CD14-positive monocyte (primary cell): ENCODE measurements at regions not wholly inside any gene's neighbourhood (a gene's known extent, or its start where the extent isn't known, plus 50 kb on each side); places are given as distances from the start of the nearest gene placed in this dataset.

Experiments used
- DNase-seq, 3 donors: peaks; one replicate each; pipeline ENCODE4 v3.0.0-alpha.2; 2011 to 2022
- H2AFZ ChIP-seq: 2 replicates; pipeline ENCODE4 v1.6.0; 2012; ENCODE audit warnings: mild to moderate bottlenecking, low read depth, low read length, inconsistent platforms; ENCODE audit not compliant: insufficient read depth, poor library complexity, severe bottlenecking
- H3K27ac ChIP-seq, 2 donors: 1 replicate in 1 of 2; 2 replicates in 1 of 2; pipeline ENCODE4 v1.5.1; 2012 to 2013; ENCODE audit warnings: low read length in 2 of 2, control low read depth in 1 of 2, inconsistent platforms in 1 of 2, low read depth in 1 of 2, mild to moderate bottlenecking in 1 of 2
- H3K27me3 ChIP-seq, 2 donors: one replicate each; pipeline versions ENCODE4 v1.6.0 to v1.6.1; 2011 to 2013; ENCODE audit warnings: low read length in 2 of 2; ENCODE audit not compliant: control insufficient read depth in 2 of 2, insufficient read depth in 2 of 2
- H3K36me3 ChIP-seq, 2 donors: replicated peaks in 1 of 2; 1 replicate in 1 of 2; 2 replicates in 1 of 2; pipeline versions ENCODE4 v1.5.1 to v1.6.1; 2012 to 2013; ENCODE audit warnings: low read length in 2 of 2, control low read depth in 1 of 2, inconsistent platforms in 1 of 2, mild to moderate bottlenecking in 1 of 2; ENCODE audit not compliant: insufficient read depth in 2 of 2, control insufficient read depth in 1 of 2
- H3K4me1 ChIP-seq, 2 donors: 1 replicate in 1 of 2; 2 replicates in 1 of 2; pipeline versions ENCODE4 v1.5.1 to v1.6.1; 2012 to 2013; ENCODE audit warnings: low read length in 2 of 2, control low read depth in 1 of 2, inconsistent platforms in 1 of 2, mild to moderate bottlenecking in 1 of 2, moderate library complexity in 1 of 2; ENCODE audit not compliant: insufficient read depth in 2 of 2, control insufficient read depth in 1 of 2
- H3K4me2 ChIP-seq: replicated peaks from 2 replicates; pipeline ENCODE3; 2012; ENCODE audit warnings: low read length, moderate library complexity, mild to moderate bottlenecking; ENCODE audit not compliant: poor library complexity, severe bottlenecking; ENCODE audit errors: extremely low read depth
- H3K4me3 ChIP-seq, 3 experiments: fragments of 200-600 bp in 1 of 3; sonication (generic) in 1 of 3; replicated peaks in 1 of 3; 1 replicate in 2 of 3; 2 replicates in 1 of 3; pipeline ENCODE4 v1.5.1; 2011 to 2013; ENCODE audit warnings: low read length in 3 of 3, mild to moderate bottlenecking in 3 of 3, control low read depth in 2 of 3, low read depth in 2 of 3, inconsistent platforms in 1 of 3, moderate library complexity in 1 of 3
- H3K79me2 ChIP-seq: 2 replicates; pipeline ENCODE4 v1.6.0; 2012; ENCODE audit warnings: mild to moderate bottlenecking, control low read depth, inconsistent platforms, low read length, moderate library complexity; ENCODE audit not compliant: insufficient read depth
- H3K9ac ChIP-seq: 2 replicates; pipeline ENCODE4 v1.6.0; 2017; ENCODE audit warnings: low read length, mild to moderate bottlenecking; ENCODE audit not compliant: insufficient read depth, poor library complexity, severe bottlenecking
- H3K9me3 ChIP-seq, 2 donors: replicated peaks in 1 of 2; 1 replicate in 1 of 2; 2 replicates in 1 of 2; pipeline versions ENCODE4 v1.5.1 to v1.6.1; 2012 to 2013; ENCODE audit warnings: low read length in 2 of 2, control low read depth in 1 of 2; ENCODE audit not compliant: control insufficient read depth in 1 of 2, insufficient read depth in 1 of 2
- H4K20me1 ChIP-seq: 2 replicates; pipeline ENCODE4 v1.6.0; 2012; ENCODE audit warnings: mild to moderate bottlenecking, low read length, control low read depth, moderate library complexity; ENCODE audit not compliant: insufficient read depth
- H3K27ac Mint-ChIP-seq, 7 donors: one replicate each; pipeline ENCODE4 v1.8.0; 2020; ENCODE audit warnings: mild to moderate bottlenecking in 7 of 7, mixed read lengths in 7 of 7, moderate library complexity in 6 of 7, inconsistent platforms in 2 of 7
- H3K27me3 Mint-ChIP-seq, 3 donors: one replicate each; pipeline ENCODE4 v1.8.0; 2021 to 2022; ENCODE audit warnings: low read depth in 3 of 3, mild to moderate bottlenecking in 3 of 3, mixed read lengths in 3 of 3, moderate library complexity in 3 of 3, inconsistent platforms in 1 of 3
- H3K36me3 Mint-ChIP-seq, 2 donors: one replicate each; pipeline ENCODE4 v1.8.0; 2020; ENCODE audit warnings: mixed read lengths in 2 of 2, inconsistent platforms in 1 of 2, mild to moderate bottlenecking in 1 of 2
- H3K4me1 Mint-ChIP-seq: one replicate; pipeline ENCODE4 v1.8.0; 2020; ENCODE audit warnings: mild to moderate bottlenecking, mixed read lengths
- H3K4me3 Mint-ChIP-seq, 2 donors: one replicate each; pipeline ENCODE4 v1.8.0; 2020; ENCODE audit warnings: mild to moderate bottlenecking in 2 of 2, mixed read lengths in 2 of 2, moderate library complexity in 1 of 2
- H3K9me3 Mint-ChIP-seq, 7 donors: one replicate each; pipeline ENCODE4 v1.8.0; 2020 to 2022; ENCODE audit warnings: mixed read lengths in 7 of 7, mild to moderate bottlenecking in 6 of 7, moderate library complexity in 6 of 7, inconsistent platforms in 2 of 7
- CTCF ChIP-seq: fragments of 200-600 bp; IDR thresholded peaks from one replicate; pipeline ENCODE4 v1.8.0; 2022; ENCODE audit warnings: antibody characterized with exemption, mild to moderate bottlenecking
- WGBS: methylation state at CpG from one replicate; pipeline ENCODE4 v1.1.5; 2013; ENCODE audit warnings: missing lambda C conversion rate; ENCODE audit not compliant: insufficient coverage; 5-methylcytosine and 5-hydroxymethylcytosine counted together
- intact Hi-C, 2 donors: fragments of 100-400 bp; cut with micrococcal nuclease; formaldehyde crosslinking; loops; one replicate each; pipeline versions ENCODE4 v1.15.0 to v1.15.1; 2023

- H3K4me2 ChIP-seq = peak overlapping the region; percentile 31
These were observed 73.4 kb upstream of the NOX3 start for GRCh38 chr6:155528982-155529453.

GRCh38 chr6:155528335-155528734 is 72.7 kb upstream of the NOX3 start:
- no peak for DNase-seq
- Histone ChIP-seq H4K20me1 (no peaks in the 10 kb centered on the region), H3K9ac (no peak overlapping the region), H3K4me3 (no peak overlapping the region), H3K4me1 (peaks cover 10 to 11% of the 10 kb centered on the region in 2 donors), H3K79me2 (no peaks in the 10 kb centered on the region), H3K9me3 (no peaks in the 10 kb centered on the region), H3K27ac (peak overlapping the region in 1 of 2 donors; percentile 70), H2AFZ (no peak overlapping the region), H3K36me3 (no peaks in the 10 kb centered on the region), H3K27me3 (no peaks in the 10 kb centered on the region), H3K4me2 (no peak overlapping the region)
- Mint-ChIP-seq H3K4me3 (no peak overlapping the region), H3K4me1 (peaks cover 22% of the 10 kb centered on the region), H3K36me3 (no peaks in the 10 kb centered on the region), H3K27ac (peak overlapping the region in 6 of 7 donors; percentile 61 to 93 (median 78)), H3K9me3 (peaks cover 0 to 6% (median 2%) of the 10 kb centered on the region in 7 donors), H3K27me3 (peaks cover 0 to 2% (median 0%) of the 10 kb centered on the region in 3 donors)
- WGBS = no CpG with 5 or more reads among the region's 1 CpG
- no peak for TF ChIP-seq CTCF
- intact Hi-C loops = loop anchor here in 1 of 2 donors (5.0 kb wide), 2 partner anchors 186 to 306 kb away; no protein-coding TSS in a partner anchor

More at GRCh38 chr6:155528982-155529453, 73.4 kb upstream of the NOX3 start:
- Mint-ChIP-seq H3K36me3 (no peaks in the 10 kb centered on the region), H3K27me3 (no peaks in the 10 kb centered on the region), H3K27ac (peak overlapping the region; percentile 80 to 93 (median 91)), H3K4me3 (peak overlapping the region in 1 of 2 donors; percentile 52), H3K9me3 (peaks cover 0 to 11% (median 7%) of the 10 kb centered on the region in 7 donors), H3K4me1 (peaks cover 22% of the 10 kb centered on the region)
- no peak for TF ChIP-seq CTCF
- Histone ChIP-seq H3K9me3 (no peaks in the 10 kb centered on the region), H3K27me3 (no peaks in the 10 kb centered on the region), H3K9ac (no peak overlapping the region), H4K20me1 (no peaks in the 10 kb centered on the region), H3K27ac (peak overlapping the region in 1 of 2 donors; percentile 70), H3K36me3 (no peaks in the 10 kb centered on the region), H3K79me2 (no peaks in the 10 kb centered on the region), H3K4me1 (peaks cover 10 to 11% of the 10 kb centered on the region in 2 donors), H3K4me3 (no peak overlapping the region), H2AFZ (no peak overlapping the region)
- intact Hi-C loops = loop anchor here in 1 of 2 donors (5.0 kb wide), 2 partner anchors 187 to 307 kb away; no protein-coding TSS in a partner anchor
- WGBS = no CpG with 5 or more reads among the region's 2 CpGs
- DNase-seq = peak; percentile 67 to 79 (median 68)
